GM12878 (cell line): ENCODE measurements at regions not wholly inside any gene's neighbourhood (a gene's known extent, or its start where the extent isn't known, plus 50 kb on each side); places are given as distances from the start of the nearest gene placed in this dataset.

Source experiments
- ESRRA ChIP-seq: IDR thresholded peaks from 2 replicates; pipeline ENCODE4 v1.6.1; 2012; ENCODE audit warnings: mild to moderate bottlenecking, low read length, improper control_type of control experiment
- MYC ChIP-seq: IDR thresholded peaks from 2 replicates; pipeline ENCODE4 v1.6.1; 2011; ENCODE audit warnings: mild to moderate bottlenecking, low read length, moderate library complexity, inconsistent platforms; ENCODE audit not compliant: insufficient read depth, insufficient replicate concordance, insufficient read length, severe bottlenecking
- POLR2A ChIP-seq: IDR thresholded peaks from 2 replicates; pipeline ENCODE4 v1.6.1; 2011; ENCODE audit warnings: low read depth, mild to moderate bottlenecking, low read length
- ZNF274 ChIP-seq: IDR thresholded peaks from one replicate; pipeline ENCODE4 v1.8.0; 2011; ENCODE audit not compliant: insufficient read length, insufficient read depth

DNA sequence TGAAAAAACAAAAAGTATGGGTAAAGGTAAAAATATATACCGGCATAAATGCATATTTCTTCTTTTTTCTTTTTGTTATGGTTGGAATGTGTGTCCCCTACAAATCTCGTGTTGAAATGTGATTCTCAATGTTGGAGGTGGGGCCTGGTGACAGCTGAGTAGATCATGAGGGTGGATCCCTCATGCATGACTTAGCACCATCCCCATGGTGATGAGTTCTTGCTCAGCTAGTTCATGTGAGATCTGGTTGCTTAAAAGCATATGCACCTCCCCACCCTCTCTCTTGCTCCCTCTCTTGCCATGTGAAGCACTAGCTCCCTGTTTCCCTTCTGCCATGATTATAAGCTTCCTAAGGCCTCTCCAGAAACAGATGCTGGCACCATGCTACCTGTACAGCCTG lies 93.3 kb downstream of the HYCC1 start:
- TF ChIP-seq ZNF274 (no peak), POLR2A (no peak), MYC (no peak), ESRRA (no peak)
